Femur (tissue), 1 donor: ENCODE measurements at regions not wholly inside any gene's neighbourhood (a gene's known extent, or its start where the extent isn't known, plus 50 kb on each side); places are given as distances from the start of the nearest gene placed in this dataset.
"Not testable (repeated sequence)": the region's sequence is repeated elsewhere in the genome, so short reads cannot be mapped to it uniquely, and the experiment has no call there.

Source experiments
- DNase-seq: peaks from one replicate; pipeline ENCODE4 v3.0.0-alpha.2; 2017

DNA sequence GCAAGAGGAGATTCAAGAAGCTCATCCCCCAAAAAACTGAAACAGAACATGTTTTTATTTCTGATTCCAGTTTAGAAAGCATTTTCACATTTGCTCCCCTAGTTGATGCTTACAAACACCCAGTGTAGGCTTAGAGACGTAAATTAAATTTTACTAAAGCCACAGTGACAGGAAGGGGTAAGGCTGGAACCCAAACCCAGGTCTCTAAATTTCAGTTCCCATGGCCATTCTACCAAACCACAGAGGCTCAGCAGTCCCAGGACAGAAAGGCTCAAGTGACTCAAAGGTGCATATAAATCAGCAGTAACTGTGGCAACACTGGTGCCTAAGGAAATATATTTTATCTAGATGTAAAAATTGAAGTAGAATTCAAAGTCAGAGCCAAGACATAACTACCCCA, 128.7 kb downstream of the CEP120 start:
- DNase-seq: no peak

DNA sequence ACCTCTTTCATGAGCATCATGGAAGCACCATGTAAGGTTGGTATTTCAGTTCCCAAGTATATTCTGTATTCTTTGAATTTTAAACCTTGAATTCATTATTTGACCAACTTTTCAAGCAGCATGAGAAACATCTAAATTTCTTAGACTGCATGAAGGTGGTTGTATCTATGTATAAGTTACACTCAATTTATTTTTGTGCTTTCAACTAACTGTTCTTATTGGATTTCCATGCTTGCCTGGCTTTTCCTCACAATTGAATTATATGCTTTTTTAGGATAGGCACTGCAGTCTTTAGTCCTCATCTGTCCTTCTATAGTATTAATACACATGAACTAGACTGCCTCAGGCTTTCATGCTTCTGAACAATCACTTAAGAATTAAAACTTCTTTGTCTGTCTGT, 134.0 kb downstream of the CEP120 start:
- no peak for DNase-seq

DNA sequence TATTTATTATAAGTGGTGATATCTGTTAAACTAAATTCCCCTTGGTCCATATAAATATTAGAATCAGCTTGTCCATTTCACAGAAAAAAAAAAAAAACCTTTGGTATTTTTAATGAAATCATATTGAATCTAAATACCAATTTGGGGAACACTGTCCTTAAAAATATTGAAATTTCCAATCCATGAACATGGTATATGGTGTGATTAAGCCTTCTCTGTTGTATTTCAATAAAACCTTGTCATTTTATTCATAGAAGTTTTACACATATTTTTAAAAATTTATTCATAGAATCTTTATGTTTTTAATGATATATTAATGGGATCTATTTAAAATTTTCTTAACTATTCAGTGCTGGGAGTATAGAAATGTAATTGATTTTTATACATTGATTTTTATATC, 135.3 kb downstream of the CEP120 start:
- DNase-seq: no peak

DNA sequence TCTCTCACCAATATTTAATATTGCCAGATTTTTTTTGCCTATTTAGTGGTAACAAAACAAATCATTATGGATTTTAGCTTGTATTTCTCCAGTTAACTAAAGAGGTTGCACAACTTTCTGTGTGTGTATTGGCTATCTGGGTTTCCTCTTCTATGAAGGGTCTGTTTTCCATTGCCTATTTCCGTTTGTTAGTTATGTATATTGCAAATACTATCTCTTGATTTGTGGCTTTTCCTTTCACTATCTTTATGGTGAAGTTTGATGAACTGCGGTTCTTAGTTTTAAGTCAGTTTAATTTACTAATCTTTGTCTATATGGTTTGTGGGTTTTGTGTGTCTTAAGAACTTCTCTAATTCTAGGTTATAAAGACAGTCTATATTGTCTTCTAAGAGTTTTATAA, 136.3 kb downstream of the CEP120 start:
- DNase-seq: no peak

DNA sequence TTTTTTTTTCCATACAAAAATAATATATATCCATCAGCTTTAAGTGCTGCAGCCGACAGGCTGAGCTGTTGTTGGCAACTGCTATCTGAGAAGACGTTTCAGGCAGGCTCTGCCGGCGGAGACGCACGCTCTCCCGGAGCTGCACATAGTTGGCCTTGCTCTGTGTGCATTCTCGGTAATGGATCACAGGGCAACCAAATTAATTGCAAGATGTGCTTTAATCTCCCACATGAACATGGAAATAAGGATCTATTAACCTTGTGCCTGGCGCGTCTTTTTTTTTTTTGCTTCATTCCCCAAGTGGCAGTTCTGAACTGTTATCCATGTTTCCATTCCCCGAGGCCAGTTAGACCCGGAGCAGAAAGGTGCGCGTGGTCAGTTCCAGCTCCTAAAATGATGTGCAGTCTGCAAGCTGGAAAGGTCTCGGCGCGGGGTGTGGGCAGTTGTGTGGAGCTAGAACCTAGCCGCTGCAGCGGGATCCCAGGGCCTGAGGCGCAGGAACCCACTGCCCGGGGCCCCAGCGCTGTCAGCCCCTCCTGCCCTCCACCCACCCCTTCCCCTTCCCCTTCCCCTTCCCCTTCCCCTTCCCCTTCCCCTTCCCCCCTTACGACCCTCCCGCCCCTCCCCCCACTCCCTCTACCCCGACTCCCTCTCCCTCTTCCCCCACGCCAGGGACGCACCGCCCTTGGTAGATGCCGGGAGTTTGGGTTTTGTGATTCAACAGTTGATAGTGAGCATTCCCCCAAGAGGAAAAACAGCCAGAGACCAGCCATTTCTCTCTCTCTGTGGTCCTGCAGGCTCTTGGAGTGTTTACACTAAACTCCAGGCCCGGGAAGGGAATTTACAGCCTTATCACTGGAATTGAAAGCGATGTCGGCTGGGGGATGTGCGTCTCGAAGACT, 137.8 kb downstream of the CEP120 start:
- DNase-seq: peak; percentile 68

DNA sequence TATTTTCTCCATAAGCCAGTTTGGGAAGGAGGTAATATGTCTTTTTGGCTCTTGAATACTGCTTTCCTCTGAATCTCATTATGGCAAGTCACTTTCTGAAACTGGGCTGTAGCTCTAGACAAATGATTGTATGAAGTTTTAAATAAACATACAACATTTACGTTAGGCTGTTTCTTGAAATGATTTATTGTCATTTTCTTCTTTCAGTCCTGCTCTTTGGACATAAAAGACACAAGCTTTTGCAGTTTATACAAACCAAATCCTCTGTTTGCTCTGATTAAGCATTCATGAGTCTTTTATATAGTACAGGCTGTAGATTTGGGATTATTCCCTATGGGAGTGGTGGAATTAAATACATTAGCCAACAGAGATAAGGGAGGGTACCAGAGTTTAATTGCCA, 139.7 kb downstream of the CEP120 start:
- DNase-seq: no peak

DNA sequence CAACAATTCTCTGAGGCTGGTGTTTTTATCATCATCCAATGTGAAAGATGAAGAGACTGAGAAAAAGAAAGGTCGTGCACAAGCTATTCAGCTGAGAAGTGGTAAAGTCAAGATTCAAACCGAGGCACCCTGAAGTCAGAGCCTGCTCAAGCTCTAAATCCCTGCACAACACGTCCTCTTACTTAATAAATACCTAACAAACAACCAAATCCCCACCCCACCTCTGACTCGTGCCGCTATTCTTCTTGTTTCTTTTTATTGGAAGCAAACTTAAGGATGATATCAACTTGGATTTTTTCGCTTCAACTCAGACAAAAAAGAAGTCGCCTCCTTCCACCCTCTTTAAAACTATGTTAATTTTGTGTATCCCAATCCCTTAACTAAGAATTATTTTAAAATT, 140.2 kb downstream of the CEP120 start:
- DNase-seq: no peak

DNA sequence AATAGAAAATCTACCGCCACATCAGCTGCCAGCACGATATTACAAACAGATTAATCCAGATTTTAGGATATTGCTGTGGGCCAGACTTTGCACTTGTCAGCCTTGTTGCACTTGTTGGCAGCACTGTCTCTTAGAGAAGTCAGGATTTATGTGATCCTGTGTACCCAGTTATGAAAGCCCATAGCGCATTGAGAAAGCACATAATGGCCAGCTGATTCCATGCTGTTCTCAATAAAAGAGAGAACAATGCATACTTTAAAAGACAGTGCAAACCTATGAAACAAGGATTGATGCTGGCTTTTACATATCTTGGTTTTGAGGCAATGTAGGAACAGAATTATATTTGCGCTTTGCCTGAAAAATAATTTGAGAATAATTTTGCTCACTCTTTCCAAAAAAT, 140.8 kb downstream of the CEP120 start:
- no peak for DNase-seq

DNA sequence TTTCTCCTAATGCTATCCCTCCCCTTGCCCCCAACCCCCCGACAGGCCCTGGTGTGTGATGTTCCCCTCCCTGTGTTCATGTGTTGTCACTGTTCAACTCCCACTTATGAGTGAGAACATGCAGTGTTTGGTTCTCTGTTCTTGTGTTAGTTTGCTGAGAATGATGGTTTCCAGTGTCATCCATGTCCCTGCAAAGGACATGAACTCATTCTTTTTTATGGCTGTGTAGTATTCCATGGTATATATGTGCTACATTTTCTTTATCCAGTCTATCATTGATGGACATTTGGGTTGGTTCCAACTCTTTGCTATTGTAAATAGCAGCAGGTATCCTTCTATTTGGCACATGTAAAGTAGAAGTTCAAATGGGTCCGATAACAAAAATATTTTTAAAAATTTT, 142.3 kb downstream of the CEP120 start:
- DNase-seq: not testable (repeated sequence)

DNA sequence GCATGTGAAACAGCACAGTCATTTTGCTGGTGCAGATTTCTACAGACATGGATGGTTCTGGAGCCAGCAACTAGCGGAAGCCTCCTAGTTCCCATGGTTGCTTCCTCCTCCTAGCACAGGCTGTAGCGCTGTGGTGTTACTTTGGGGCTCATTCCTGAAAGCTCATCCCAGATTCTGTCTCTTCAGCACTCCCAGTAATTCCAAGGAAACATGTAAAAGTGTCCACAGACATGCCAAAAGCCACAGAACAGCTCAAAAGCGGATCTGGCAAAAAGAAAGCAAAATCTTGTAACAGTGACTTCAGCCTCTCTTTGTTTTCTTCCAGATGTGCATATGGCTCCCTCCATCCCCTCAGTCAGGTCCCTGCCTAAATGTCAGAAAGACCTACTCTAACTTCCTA, 144.1 kb downstream of the CEP120 start:
- DNase-seq: no peak

DNA sequence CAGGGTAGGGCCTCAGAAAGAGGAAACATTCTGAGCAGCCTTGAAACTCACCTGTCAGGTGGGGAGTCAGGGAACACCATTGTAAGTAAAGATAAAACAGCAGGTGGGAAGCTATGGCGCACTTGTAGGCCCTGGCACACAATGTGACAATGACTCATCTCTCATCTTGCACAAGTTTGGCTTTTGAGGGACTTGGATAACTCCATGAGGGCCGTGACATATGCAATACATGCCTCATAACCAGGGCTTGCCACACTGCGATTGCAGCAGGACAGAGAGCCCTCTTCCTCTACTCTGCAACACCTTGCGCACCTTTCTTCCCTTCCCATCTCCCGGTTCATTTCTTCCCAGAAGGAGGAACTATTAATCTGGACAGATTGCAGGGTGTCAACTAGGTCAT, 144.9 kb downstream of the CEP120 start:
- DNase-seq: no peak

DNA sequence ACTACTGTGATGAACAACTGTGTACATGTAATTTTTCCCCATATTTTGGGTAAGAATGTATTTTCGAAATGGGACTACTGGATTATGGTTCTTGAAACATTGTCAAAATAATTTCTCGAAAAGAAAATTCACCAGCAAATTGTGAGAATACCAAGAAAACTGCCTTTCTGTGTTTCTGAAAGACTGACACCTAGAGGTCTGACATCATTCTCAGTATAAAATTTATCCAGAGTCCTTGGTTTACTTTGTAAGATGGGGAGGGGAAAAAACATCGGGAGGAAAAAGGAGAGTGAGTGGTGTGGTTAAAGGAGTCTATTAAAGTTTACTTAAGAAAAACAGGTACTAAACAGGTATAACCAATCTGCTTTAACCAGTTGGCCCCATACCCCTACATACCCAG, 149.2 kb downstream of the CEP120 start:
- DNase-seq: no peak

DNA sequence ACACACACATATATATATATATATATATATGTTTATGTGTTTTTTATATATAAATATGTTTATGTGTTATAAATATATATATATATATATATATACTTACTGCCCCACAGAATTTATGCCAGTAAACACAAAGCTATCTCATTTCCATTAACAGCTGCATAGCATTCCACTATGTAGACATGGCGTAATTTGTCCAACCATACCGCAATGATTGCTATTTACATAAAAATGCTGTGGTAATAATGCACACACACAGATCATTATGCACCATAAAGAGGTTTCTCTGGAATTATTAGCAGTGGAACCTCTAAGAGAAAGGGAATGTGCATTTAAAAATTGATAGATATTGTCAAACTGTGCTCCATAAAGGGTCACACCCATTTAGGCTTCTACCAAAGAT, 150.1 kb downstream of the CEP120 start:
- no peak for DNase-seq

DNA sequence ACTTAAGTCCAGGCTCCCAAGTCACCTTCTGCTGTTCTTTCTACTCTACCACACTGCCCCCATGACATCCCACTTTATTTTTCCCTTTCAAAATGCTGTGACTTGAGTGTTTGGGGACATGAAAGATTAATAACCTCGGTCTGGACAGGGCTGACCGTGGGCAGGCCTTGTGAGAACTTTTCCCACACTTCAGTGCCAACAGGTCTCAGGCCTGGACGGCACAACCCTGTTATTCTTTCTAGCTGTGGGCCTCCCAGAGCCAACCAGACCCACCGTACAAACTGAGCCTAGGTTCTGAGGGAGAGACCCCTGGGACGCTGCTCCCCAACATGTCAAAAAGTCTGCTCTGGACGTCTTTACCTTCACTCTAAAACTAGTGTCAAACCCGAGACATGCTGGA, 153.4 kb downstream of the CEP120 start:
- DNase-seq: no peak

DNA sequence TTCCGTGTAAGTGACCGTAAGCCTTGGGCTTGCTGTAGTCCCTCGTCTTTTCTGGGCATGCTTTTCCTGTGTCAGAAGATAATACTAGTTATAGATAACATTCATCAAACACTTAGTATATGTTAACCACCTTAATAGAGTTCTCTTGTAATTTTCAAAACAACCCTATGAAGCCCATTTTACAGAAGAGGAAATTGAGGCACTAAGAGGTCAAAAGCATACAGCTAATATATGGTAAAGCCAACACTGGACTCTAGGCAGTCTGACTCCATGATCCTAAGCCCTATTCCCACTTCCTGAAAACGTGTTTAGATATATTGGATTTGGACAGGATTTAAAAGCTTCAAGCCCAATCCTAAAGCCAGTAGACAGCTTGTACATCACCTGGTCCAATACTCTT, 153.8 kb downstream of the CEP120 start:
- DNase-seq: no peak

DNA sequence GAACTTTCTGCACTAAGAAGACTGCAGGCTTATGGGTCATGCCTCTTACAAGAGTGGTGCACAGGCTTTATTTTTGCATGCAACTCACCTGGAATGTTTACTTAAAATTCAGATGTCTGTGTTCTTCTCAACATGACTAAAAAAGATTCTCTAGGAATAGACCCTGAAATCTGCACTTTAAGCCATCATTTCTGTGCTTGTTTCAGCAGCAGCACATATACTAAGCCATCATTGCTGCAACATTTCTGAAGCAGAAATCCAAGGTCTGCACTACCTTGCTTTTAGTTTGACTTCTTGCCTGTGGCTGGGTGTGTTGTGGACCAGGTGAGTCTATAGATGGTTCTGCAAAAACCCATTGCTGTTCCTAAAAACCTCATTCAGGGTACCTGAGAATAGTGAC, 156.8 kb downstream of the CEP120 start:
- DNase-seq: no peak

DNA sequence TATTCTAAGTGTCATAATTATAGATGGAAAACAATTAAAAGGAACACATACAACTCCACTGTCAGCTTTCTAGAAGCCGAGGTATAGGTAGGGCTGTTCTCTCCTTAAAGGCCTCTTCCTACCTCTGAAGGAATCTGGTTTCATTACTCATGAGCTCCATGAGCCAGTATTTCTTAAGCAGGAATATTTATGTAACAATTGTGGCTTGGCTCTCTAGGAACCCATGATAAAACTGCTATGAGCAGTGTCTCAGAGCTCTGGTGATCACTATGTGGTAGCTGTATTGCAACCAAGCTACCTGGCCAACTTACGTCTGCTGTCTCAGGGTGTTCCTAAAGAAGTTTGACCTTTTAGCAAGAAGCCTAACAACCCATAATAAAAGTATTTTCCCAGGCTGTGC, 157.7 kb downstream of the CEP120 start:
- no peak for DNase-seq

DNA sequence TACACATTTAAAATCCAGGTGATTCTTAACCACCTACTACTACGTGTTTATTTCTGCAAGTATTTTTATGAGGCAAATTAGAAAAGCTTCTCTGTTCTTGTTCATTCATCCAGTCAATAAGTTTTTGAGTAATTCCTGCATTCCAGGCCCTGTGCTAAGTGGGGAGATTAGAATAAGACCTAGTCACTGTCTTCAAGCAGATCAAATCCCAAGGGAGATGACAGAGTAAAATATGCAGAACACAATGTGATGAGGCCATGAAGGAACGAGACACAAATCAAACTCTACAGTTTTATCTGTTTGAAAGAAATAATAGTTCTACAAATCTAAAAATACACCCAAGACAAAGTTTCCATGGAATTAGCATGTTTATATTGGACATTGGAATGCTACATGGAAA, 158.8 kb downstream of the CEP120 start:
- DNase-seq: no peak

DNA sequence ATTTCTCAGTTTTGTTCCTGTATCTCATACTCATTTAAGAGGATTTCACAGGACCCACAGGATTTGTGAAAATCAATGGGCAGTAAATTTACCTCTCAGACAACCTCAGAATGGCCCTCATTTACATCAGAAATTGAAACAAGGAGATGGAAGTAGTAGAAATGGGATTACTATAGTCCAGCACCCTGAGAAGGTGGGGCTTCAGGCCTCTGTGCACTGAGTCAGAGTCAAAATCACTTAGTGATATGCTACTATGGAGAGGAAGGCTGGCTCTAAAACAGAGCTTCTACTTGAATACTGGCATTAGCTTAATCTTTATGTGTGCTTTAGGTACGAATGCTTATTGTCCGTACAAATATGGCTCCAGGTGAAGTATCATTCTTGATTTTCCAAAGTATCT, 159.3 kb downstream of the CEP120 start:
- DNase-seq: no peak

DNA sequence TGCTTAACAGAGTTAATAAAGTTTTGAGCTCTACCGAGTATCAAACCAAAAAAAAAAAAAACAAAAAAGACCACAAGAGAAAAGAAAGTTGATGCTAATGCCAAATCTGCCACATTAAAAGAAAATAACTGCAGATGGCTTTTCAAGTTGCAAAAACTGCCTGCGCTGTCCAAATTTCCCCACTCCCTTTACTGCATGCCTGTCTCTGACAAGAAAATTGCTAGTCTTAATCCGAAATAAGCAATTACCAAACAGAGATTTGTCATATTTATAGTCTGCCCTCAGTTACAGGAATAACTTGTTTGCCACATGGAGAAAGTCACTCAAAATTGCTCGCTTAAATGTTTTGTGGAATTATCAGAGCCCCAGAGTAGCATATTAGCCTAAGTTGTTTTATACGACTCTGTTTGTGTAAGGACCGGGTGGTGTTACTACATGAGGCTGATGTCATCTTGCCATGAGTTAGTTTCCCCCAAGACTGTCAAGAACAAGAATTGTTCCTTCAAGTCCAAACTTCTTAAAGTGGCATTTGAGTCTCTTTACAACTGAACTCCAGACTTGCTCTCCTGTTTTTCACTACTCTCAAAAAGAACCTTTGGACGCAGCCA, 160.9 kb downstream of the CEP120 start:
- no peak for DNase-seq

DNA sequence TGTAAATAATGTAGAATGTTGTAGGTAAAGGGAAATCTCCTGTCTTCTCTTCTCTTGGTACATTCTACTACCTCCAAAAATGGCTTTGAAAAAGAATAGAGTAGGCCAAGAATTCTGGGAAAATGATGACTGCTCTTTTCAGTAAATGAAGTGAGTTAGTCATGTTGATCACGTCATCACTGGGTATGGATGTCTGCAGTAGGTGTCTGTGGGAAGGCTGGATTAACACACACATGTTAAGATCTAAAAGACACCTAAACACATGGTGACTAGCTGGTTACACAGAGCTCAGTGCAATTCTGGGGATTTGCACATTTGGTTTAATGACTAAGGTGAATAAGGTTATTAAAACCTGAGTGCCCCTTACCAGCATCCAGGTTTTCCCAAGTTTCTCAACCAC, 161.5 kb downstream of the CEP120 start:
- DNase-seq: no peak

DNA sequence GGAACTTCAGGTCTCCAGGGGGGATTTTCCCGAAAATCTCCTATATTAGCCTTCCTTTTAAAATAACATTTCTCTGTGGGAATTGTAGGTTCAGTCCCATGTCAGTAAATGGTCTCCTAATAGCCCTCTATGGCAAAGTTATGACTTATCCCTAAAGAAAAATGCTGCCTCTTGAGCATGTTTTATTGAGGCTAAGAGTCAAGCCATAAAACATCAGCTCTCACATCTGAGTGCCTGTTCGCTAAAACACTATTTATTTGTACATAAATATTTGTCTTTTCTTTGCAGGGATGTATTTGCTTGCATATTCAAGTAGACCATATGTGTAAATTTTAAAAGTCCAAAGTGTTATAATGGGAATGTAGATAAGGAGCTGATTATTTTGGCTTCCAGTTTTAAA, 160.4 kb downstream of the PRDM6 start:
- DNase-seq: no peak

DNA sequence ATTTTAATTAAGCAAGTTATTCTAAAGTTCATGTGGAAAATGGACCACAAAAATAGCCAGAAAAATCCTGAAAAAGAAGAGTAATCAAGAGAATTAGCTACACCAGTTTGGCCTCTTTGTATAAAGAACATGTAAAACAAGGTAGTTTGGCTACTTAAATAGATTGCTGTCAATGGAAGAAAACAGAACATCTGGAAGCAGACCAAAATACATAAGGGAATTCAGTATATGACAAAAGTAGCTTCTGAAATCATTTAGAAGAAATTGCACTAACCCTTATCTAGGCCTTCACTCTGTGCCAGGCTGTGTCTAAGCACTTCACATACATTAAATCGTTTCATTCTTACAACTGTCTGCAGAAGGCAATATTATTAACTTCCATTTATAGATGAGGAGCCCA, 156.6 kb downstream of the PRDM6 start:
- no peak for DNase-seq

DNA sequence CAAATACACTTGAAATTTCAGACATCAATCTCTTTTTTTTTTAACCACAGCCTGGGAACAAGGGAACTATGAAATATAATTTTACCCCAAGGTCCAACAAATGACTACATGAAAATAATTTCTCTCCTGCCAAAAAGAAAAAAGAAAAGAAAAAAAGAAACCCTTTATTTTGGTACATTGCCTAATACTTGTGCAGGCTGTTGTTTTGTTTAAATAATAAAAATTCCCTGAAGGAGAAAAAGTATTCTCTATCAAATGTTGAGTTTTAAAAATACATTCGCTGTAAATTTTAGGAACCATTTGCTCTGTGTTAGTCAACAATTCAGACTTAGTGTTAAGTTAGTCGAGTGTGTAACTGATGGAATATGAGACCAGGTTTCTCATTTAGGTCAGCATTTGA, 155.4 kb downstream of the PRDM6 start:
- DNase-seq: no peak
